Mesodermal cell (in vitro differentiated cells): ENCODE measurements at regions not wholly inside any gene's neighbourhood (a gene's known extent, or its start where the extent isn't known, plus 50 kb on each side); places are given as distances from the start of the nearest gene placed in this dataset.
"Not testable (repeated sequence)": the region's sequence is repeated elsewhere in the genome, so short reads cannot be mapped to it uniquely, and the experiment has no call there.

Experiments used
- H3K27ac ChIP-seq: 2 replicates; pipeline ENCODE4 v1.7.0; 2013; ENCODE audit warnings: mild to moderate bottlenecking, low read depth, low read length, moderate library complexity; ENCODE audit not compliant: severe bottlenecking
- H3K36me3 ChIP-seq: 2 replicates; pipeline ENCODE4 v1.7.1; 2013; ENCODE audit warnings: mild to moderate bottlenecking, low read length, moderate library complexity; ENCODE audit not compliant: control insufficient read depth, insufficient read depth
- H3K4me1 ChIP-seq: one replicate; pipeline ENCODE4 v1.7.1; 2013; ENCODE audit warnings: mild to moderate bottlenecking, low read length; ENCODE audit not compliant: insufficient read depth, control insufficient read depth, poor library complexity, severe bottlenecking
- H3K4me3 ChIP-seq: 2 replicates; pipeline ENCODE4 v1.7.0; 2013; ENCODE audit warnings: low read length, control low read depth, mild to moderate bottlenecking; ENCODE audit not compliant: insufficient read depth, poor library complexity, severe bottlenecking; ENCODE audit errors: extremely low read depth
- H3K9me3 ChIP-seq: 2 replicates; pipeline ENCODE4 v1.7.1; 2013; ENCODE audit warnings: mild to moderate bottlenecking, low read length, moderate library complexity; ENCODE audit not compliant: control insufficient read depth
- WGBS, 2 experiments: methylation state at CpG; one replicate each; pipeline ENCODE4 v1.1.5; 2013; ENCODE audit warnings: missing lambda C conversion rate in 2 of 2; ENCODE audit not compliant: insufficient coverage in 2 of 2; 5-methylcytosine and 5-hydroxymethylcytosine counted together

DNA sequence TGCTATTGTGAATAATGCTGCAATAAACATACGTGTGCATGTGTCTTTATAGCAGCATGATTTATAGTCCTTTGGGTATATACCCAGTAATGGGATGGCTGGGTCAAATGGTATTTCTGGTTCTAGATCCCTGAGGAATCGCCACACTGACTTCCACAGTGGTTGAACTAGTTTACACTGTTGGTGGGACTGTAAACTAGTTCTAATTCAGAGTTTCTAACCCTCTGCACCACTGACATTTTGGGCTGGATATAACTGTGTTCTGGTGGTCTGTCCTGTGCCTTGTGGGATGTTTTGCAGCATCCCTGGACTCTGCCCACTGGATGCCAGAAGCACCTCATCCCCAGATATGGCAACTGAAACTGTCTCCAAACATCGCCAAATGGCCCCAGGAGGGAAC, 118.3 kb downstream of the PMAIP1 start:
- 100% methylated on average over 1 of the region's 3 CpGs; no CpG with 5 or more reads in 1 of the 2 experiments for WGBS, 2 experiments
- not testable (repeated sequence) for H3K4me1 ChIP-seq, H3K36me3 ChIP-seq, H3K27ac ChIP-seq, H3K4me3 ChIP-seq, H3K9me3 ChIP-seq

GRCh38 chr18:60017371-60017770, 117.6 kb downstream of the PMAIP1 start:
- Histone ChIP-seq H3K27ac (no peak overlapping the region), H3K4me3 (no peak overlapping the region), H3K4me1 (peaks cover 6% of the 10 kb centered on the region), H3K36me3 (no peaks in the 10 kb centered on the region), H3K9me3 (no peaks in the 10 kb centered on the region)
- WGBS, 2 experiments: 93 to 95% methylated on average over 10 to 11 of the region's 22 CpGs

DNA sequence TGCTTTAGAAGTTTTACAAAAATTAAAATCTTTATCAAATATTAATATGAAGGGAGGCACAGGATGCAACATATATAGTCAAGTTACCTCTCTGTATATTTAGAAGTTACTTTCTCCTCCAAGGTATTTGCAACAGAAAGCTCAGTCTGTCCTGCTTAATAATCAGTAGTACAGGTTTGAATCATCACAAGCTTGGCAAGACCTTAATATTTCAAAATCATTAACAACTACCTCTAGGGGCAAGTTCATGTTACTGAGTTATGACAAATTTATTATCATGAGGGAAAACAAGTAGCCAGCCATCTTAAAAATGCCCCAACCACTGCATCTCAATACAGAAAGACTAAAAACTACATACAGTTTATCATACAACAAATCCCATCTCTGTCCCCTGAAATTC, 116.0 kb downstream of the PMAIP1 start:
- not testable (repeated sequence) for H3K4me1 ChIP-seq, H3K4me3 ChIP-seq, H3K9me3 ChIP-seq, H3K27ac ChIP-seq, H3K36me3 ChIP-seq

DNA sequence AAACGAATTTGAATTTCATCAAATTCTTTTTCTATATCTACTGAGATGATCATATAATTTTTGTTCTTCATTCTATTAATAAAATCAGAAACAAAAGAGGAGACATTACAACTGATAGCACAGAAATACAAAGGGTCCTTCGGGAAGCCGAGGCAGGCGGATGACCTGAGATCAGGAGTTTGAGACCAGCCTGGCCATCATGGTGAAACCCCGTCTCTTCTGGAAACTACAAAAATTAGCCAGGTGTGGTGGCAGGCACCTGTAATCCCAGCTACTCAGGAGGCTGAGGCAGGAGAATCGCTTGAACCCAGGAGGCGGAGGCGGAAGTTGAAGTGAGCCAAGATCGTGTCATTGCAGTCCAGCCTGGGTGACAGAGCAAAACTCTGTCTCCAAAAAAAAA, 113.4 kb downstream of the PMAIP1 start:
- not testable (repeated sequence) for H3K4me3 ChIP-seq, H3K36me3 ChIP-seq, H3K4me1 ChIP-seq, H3K27ac ChIP-seq, H3K9me3 ChIP-seq
- 84 to 89% methylated on average over 4 to 5 of the region's 9 CpGs for WGBS, 2 experiments

- H3K27ac ChIP-seq: no peak overlapping the region
- 92 to 96% methylated on average over 28 to 35 of the region's 35 CpGs for WGBS, 2 experiments
- no peaks in the 10 kb centered on the region for H3K9me3 ChIP-seq
- no peaks in the 10 kb centered on the region for H3K4me1 ChIP-seq
- no peak overlapping the region for H3K4me3 ChIP-seq
- H3K36me3 ChIP-seq: no peaks in the 10 kb centered on the region
Measured at GRCh38 chr18:60010984-60011383, 111.2 kb downstream of the PMAIP1 start.

GRCh38 chr18:60010513-60010912, 110.7 kb downstream of the PMAIP1 start:
- H3K36me3 ChIP-seq: no peaks in the 10 kb centered on the region
- WGBS, 2 experiments: 91 to 92% methylated on average over 15 to 22 of the region's 23 CpGs
- H3K4me3 ChIP-seq: no peak overlapping the region
- no peaks in the 10 kb centered on the region for H3K4me1 ChIP-seq
- no peak overlapping the region for H3K27ac ChIP-seq
- no peaks in the 10 kb centered on the region for H3K9me3 ChIP-seq

DNA sequence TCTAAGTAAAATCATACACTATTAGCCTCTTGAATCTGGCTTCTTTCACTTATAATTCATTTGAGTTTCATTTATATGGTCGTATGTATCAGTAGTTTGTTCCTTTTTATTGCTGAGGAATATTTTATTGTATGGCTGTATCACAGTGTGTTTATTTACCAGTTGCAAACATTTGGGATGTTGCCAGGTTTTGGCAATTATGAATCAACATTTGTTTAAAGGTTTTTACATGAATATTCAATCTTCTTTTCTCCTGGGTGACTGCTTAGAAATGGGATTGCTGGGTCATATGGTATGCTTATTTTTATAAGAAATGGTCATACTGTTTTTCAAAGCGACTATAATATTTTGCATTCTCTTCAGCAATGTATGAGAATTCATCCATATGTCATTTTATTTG, 107.9 kb downstream of the PMAIP1 start:
- Histone ChIP-seq H3K4me1 (no peaks in the 10 kb centered on the region), H3K4me3 (no peak overlapping the region), H3K36me3 (no peaks in the 10 kb centered on the region), H3K27ac (no peak overlapping the region), H3K9me3 (no peaks in the 10 kb centered on the region)
- WGBS, 2 experiments: 63% methylated on average over 1 of the region's 2 CpGs; no CpG with 5 or more reads in 1 of the 2 experiments

- Histone ChIP-seq H3K36me3 (no peaks in the 10 kb centered on the region), H3K9me3 (no peaks in the 10 kb centered on the region), H3K4me3 (no peak overlapping the region), H3K27ac (no peak overlapping the region), H3K4me1 (no peaks in the 10 kb centered on the region)
- WGBS, 2 experiments: 91 to 97% methylated on average over 8 to 16 of the region's 16 CpGs
Measured at GRCh38 chr18:60003610-60004185, 103.9 kb downstream of the PMAIP1 start.

- no peak overlapping the region for H3K27ac ChIP-seq
- H3K36me3 ChIP-seq: no peaks in the 10 kb centered on the region
- H3K4me3 ChIP-seq: no peak overlapping the region
- H3K9me3 ChIP-seq: no peaks in the 10 kb centered on the region
- no peaks in the 10 kb centered on the region for H3K4me1 ChIP-seq
- 0% methylated on average over 1 of the region's 5 CpGs; no CpG with 5 or more reads in 1 of the 2 experiments for WGBS, 2 experiments
Measured at GRCh38 chr18:59996370-59996966, 96.7 kb downstream of the PMAIP1 start.

GRCh38 chr18:59994357-59994756, 94.6 kb downstream of the PMAIP1 start:
- 33% methylated on average over 1 of the region's 1 CpG for WGBS, 2 experiments

DNA sequence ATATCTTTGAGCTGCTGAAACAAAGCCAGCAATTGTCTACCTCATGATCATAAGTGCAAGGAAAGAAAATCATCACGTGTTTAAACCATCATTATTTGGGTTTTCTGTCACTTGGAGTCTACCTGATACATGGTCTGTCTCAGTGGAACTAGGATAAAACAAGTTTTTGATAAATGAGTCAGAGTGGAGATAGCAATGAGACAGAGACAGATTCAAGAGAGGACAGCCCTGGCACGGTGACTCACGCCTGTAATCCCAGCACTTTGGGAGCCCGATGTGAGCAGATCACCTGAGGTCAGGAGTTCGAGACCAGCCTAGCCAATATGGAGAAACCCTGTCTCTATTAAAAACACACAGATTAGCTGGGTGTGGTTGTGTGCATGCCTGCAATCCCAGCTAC, 93.8 kb downstream of the PMAIP1 start:
- H3K36me3 ChIP-seq: no peaks in the 10 kb centered on the region
- H3K4me3 ChIP-seq: no peak overlapping the region
- WGBS, 2 experiments: 95 to 100% methylated on average over 4 to 5 of the region's 5 CpGs
- H3K27ac ChIP-seq: no peak overlapping the region
- no peaks in the 10 kb centered on the region for H3K4me1 ChIP-seq
- no peaks in the 10 kb centered on the region for H3K9me3 ChIP-seq

More at GRCh38 chr18:59994357-59994756, 94.6 kb downstream of the PMAIP1 start:
- Histone ChIP-seq H3K36me3 (no peaks in the 10 kb centered on the region), H3K9me3 (no peaks in the 10 kb centered on the region), H3K4me1 (no peaks in the 10 kb centered on the region), H3K27ac (no peak overlapping the region), H3K4me3 (no peak overlapping the region)
